Hepatocyte (in vitro differentiated cells): ENCODE measurements at regions not wholly inside any gene's neighbourhood (a gene's known extent, or its start where the extent isn't known, plus 50 kb on each side); places are given as distances from the start of the nearest gene placed in this dataset.

ENCODE experiments used
- EZH2 ChIP-seq: fragments of 200-600 bp; sonication (generic); IDR thresholded peaks from 2 replicates; pipeline ENCODE4 v1.6.1; 2016; ENCODE audit warnings: antibody characterized with exemption, mild to moderate bottlenecking, borderline replicate concordance
- EZH2phosphoT487 ChIP-seq: fragments of 200-600 bp; sonication (generic); IDR thresholded peaks from one replicate; pipeline ENCODE4 v1.6.1; 2018; ENCODE audit warnings: antibody characterized with exemption, mild to moderate bottlenecking, low read depth, moderate library complexity; ENCODE audit not compliant: unreplicated experiment, severe bottlenecking
- TF ChIP-seq, protein P1 (sequence below): fragments of 200-600 bp; sonication (generic); IDR thresholded peaks from 2 replicates; pipeline ENCODE4 v1.5.1; 2016; ENCODE audit warnings: antibody characterized with exemption, mild to moderate bottlenecking; ENCODE audit not compliant: poor library complexity

- TF ChIP-seq, protein P1, sequence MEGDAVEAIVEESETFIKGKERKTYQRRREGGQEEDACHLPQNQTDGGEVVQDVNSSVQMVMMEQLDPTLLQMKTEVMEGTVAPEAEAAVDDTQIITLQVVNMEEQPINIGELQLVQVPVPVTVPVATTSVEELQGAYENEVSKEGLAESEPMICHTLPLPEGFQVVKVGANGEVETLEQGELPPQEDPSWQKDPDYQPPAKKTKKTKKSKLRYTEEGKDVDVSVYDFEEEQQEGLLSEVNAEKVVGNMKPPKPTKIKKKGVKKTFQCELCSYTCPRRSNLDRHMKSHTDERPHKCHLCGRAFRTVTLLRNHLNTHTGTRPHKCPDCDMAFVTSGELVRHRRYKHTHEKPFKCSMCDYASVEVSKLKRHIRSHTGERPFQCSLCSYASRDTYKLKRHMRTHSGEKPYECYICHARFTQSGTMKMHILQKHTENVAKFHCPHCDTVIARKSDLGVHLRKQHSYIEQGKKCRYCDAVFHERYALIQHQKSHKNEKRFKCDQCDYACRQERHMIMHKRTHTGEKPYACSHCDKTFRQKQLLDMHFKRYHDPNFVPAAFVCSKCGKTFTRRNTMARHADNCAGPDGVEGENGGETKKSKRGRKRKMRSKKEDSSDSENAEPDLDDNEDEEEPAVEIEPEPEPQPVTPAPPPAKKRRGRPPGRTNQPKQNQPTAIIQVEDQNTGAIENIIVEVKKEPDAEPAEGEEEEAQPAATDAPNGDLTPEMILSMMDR, result no peak
- TF ChIP-seq EZH2phosphoT487 (no peak), EZH2 (no peak)
Observed at GRCh38 chr10:118956802-118957442, 72.6 kb upstream of the NANOS1 start.
